SK-N-SH (cell line): ENCODE measurements at regions not wholly inside any gene's neighbourhood (a gene's known extent, or its start where the extent isn't known, plus 50 kb on each side); places are given as distances from the start of the nearest gene placed in this dataset.

ENCODE experiments used
- CTCF ChIA-PET: fragments of 300-600, 350-600 bp; formaldehyde crosslinking; extraction: SDS; loops from one replicate; lab custom pipeline; 2021; lab: Yijun Ruan, JAX
- POLR2A ChIA-PET: fragments of 350-600 bp; sonication (Branson Sonifier 250); formaldehyde crosslinking; extraction: SDS; loops from one replicate; lab custom pipeline; 2020; ENCODE audit warnings: antibody characterized with exemption, inconsistent platforms; lab: Yijun Ruan, JAX
- DNase-seq: peaks from one replicate; pipeline ENCODE4 v3.0.0; 2012
- H2AFZ ChIP-seq: fragments of 200-600 bp; sonication (generic); 2 replicates; pipeline ENCODE4 v1.8.1; 2016; ENCODE audit warnings: antibody characterized with exemption, mild to moderate bottlenecking, low read depth
- H3F3A ChIP-seq: fragments of 200-600 bp; sonication (generic); replicated peaks from 2 replicates; pipeline ENCODE3; 2016; ENCODE audit warnings: antibody characterized with exemption, mild to moderate bottlenecking; ENCODE audit not compliant: insufficient read depth
- H3K27ac ChIP-seq, 2 experiments: fragments of 200-500 bp in 1 of 2; fragments of 200-600 bp in 1 of 2; sonication (Bioruptor generic) in 1 of 2; sonication (generic), shearing (Covaris generic) in 1 of 2; 2 replicates each; pipeline versions ENCODE4 v1.5.1 to v1.6.1; 2014 to 2016; ENCODE audit warnings: low read depth in 2 of 2, inconsistent platforms in 1 of 2, low read length in 1 of 2, mild to moderate bottlenecking in 1 of 2, mixed read lengths in 1 of 2
- H3K27me3 ChIP-seq: fragments of 200-600 bp; sonication (generic), shearing (Covaris generic); 2 replicates; pipeline ENCODE4 v1.6.1; 2016; ENCODE audit warnings: mixed run types; ENCODE audit not compliant: insufficient read depth
- H3K36me3 ChIP-seq, 2 experiments: fragments of 200-500 bp in 1 of 2; fragments of 200-600 bp in 1 of 2; sonication (Bioruptor generic) in 1 of 2; sonication (generic) in 1 of 2; replicated peaks in 1 of 2; 2 replicates each; pipeline versions ENCODE3 to v1.5.1; 2014 to 2016; ENCODE audit warnings: low read length in 1 of 2, mild to moderate bottlenecking in 1 of 2; ENCODE audit not compliant: insufficient read depth in 2 of 2, control insufficient read depth in 1 of 2
- H3K4me1 ChIP-seq, 2 experiments: fragments of 200-500 bp in 1 of 2; fragments of 200-600 bp in 1 of 2; sonication (Bioruptor generic) in 1 of 2; sonication (generic), shearing (Covaris generic) in 1 of 2; 2 replicates each; pipeline versions ENCODE4 v1.5.1 to v1.6.1; 2014 to 2016; ENCODE audit warnings: low read depth in 1 of 2, low read length in 1 of 2, mixed run types in 1 of 2; ENCODE audit not compliant: insufficient read depth in 2 of 2, control insufficient read depth in 1 of 2
- H3K4me2 ChIP-seq: fragments of 200-600 bp; sonication (generic), shearing (Covaris generic); 2 replicates; pipeline ENCODE4 v1.6.1; 2017; ENCODE audit warnings: mixed run types
- H3K4me3 ChIP-seq, 2 experiments: fragments of 200-500 bp in 1 of 2; fragments of 200-600 bp in 1 of 2; sonication (Bioruptor generic) in 1 of 2; sonication (generic), shearing (Covaris generic) in 1 of 2; 2 replicates each; pipeline versions ENCODE4 v1.5.1 to v1.8.1; 2014 to 2016; ENCODE audit warnings: low read depth in 2 of 2, inconsistent platforms in 1 of 2, low read length in 1 of 2, mild to moderate bottlenecking in 1 of 2, mixed read lengths in 1 of 2, moderate library complexity in 1 of 2
- H3K79me2 ChIP-seq: fragments of 200-600 bp; sonication (generic); 2 replicates; pipeline ENCODE4 v1.8.1; 2017; ENCODE audit warnings: mild to moderate bottlenecking; ENCODE audit not compliant: insufficient read depth
- H3K9ac ChIP-seq: fragments of 200-600 bp; sonication (generic); 2 replicates; pipeline ENCODE4 v1.6.1; 2017; ENCODE audit warnings: mixed run types
- H3K9me2 ChIP-seq: fragments of 200-600 bp; sonication (generic); 2 replicates; pipeline ENCODE4 v1.6.1; 2017; ENCODE audit warnings: mixed run types
- H3K9me3 ChIP-seq: fragments of 200-600 bp; sonication (generic); 2 replicates; pipeline ENCODE4 v1.6.1; 2017; ENCODE audit warnings: mixed run types, mild to moderate bottlenecking, moderate library complexity
- H4K20me1 ChIP-seq: fragments of 200-600 bp; sonication (generic); 2 replicates; pipeline ENCODE4 v1.6.1; 2017; ENCODE audit warnings: mild to moderate bottlenecking, mixed run types; ENCODE audit not compliant: insufficient read depth
- CHD2 ChIP-seq: fragments of 150-350 bp; IDR thresholded peaks from 2 replicates; pipeline ENCODE4 v1.6.1; 2018; ENCODE audit warnings: low read length; ENCODE audit not compliant: partially characterized antibody
- ELF1 ChIP-seq: IDR thresholded peaks from 2 replicates; pipeline ENCODE4 v1.4.0; 2012
- EP300 ChIP-seq, 2 experiments: IDR thresholded peaks; 2 replicates each; pipeline versions ENCODE4 v1.4.0 to v1.6.1; 2012; ENCODE audit warnings: borderline replicate concordance in 1 of 2, low read depth in 1 of 2, low read length in 1 of 2
- FOXJ3 ChIP-seq: sonication (generic); formaldehyde crosslinking; IDR thresholded peaks from 2 replicates; pipeline ENCODE4 v1.5.1; 2020; ENCODE audit warnings: mild to moderate bottlenecking, missing genetic modification reagents
- FOXM1 ChIP-seq: IDR thresholded peaks from 2 replicates; pipeline ENCODE4 v1.4.0; 2012; ENCODE audit warnings: low read depth, mild to moderate bottlenecking
- GABPA ChIP-seq: IDR thresholded peaks from 2 replicates; pipeline ENCODE4 v1.4.0; 2012; ENCODE audit warnings: low read depth, mild to moderate bottlenecking
- GATA2 ChIP-seq: sonication (generic); formaldehyde crosslinking; IDR thresholded peaks from 2 replicates; pipeline ENCODE4 v1.5.0; 2020; ENCODE audit warnings: mild to moderate bottlenecking, missing genetic modification reagents
- MEF2A ChIP-seq: IDR thresholded peaks from 2 replicates; pipeline ENCODE4 v1.4.0; 2012; ENCODE audit warnings: low read depth, borderline replicate concordance
- NFIC ChIP-seq: IDR thresholded peaks from 2 replicates; pipeline ENCODE4 v1.4.0; 2012; ENCODE audit warnings: borderline replicate concordance
- NRF1 ChIP-seq: IDR thresholded peaks from 2 replicates; pipeline ENCODE4 v1.6.1; 2012; ENCODE audit warnings: low read depth, mild to moderate bottlenecking, low read length
- POLR2AphosphoS5 ChIP-seq: IDR thresholded peaks from 2 replicates; pipeline ENCODE4 v1.6.1; 2012; ENCODE audit warnings: low read depth, low read length
- RCOR1 ChIP-seq: fragments of 150-350 bp; IDR thresholded peaks from 2 replicates; pipeline ENCODE4 v1.6.1; 2017; ENCODE audit warnings: antibody characterized with exemption, low read length
- RXRA ChIP-seq: IDR thresholded peaks from 2 replicates; pipeline ENCODE4 v1.4.0; 2012; ENCODE audit warnings: low read depth, mild to moderate bottlenecking, borderline replicate concordance
- SMC3 ChIP-seq: IDR thresholded peaks from 2 replicates; pipeline ENCODE4 v1.6.1; 2012; ENCODE audit warnings: low read depth, low read length, improper control_type of control experiment
- TEAD4 ChIP-seq: IDR thresholded peaks from 2 replicates; pipeline ENCODE4 v1.4.0; 2012; ENCODE audit warnings: mild to moderate bottlenecking, borderline replicate concordance; ENCODE audit not compliant: insufficient read depth
- YY1 ChIP-seq: IDR thresholded peaks from 2 replicates; pipeline ENCODE4 v1.4.0; 2012; ENCODE audit warnings: low read depth, mild to moderate bottlenecking
- WGBS: methylation state at CpG from one replicate; pipeline ENCODE4 v1.1.6; 2017; ENCODE audit warnings: low lambda C conversion rate; 5-methylcytosine and 5-hydroxymethylcytosine counted together
- TF ChIP-seq, protein P1 (sequence below): fragments of 150-350 bp; IDR thresholded peaks from 2 replicates; pipeline ENCODE4 v1.6.1; 2016; ENCODE audit warnings: mild to moderate bottlenecking, low read depth, low read length
- TF ChIP-seq, protein P2 (sequence below): fragments of 200-600 bp; sonication (generic); IDR thresholded peaks from 2 replicates; pipeline ENCODE4 v1.6.1; 2017; ENCODE audit warnings: antibody characterized with exemption, mild to moderate bottlenecking, moderate library complexity
- TF ChIP-seq, protein P3 (sequence below): fragments of 150-350 bp; IDR thresholded peaks from 2 replicates; pipeline ENCODE4 v1.6.1; 2017; ENCODE audit warnings: antibody characterized with exemption, low read length, low read depth, borderline replicate concordance
- TF ChIP-seq, protein P4 (sequence below): IDR thresholded peaks from 2 replicates; pipeline ENCODE4 v1.4.0; 2012; ENCODE audit warnings: low read depth, borderline replicate concordance

DNA sequence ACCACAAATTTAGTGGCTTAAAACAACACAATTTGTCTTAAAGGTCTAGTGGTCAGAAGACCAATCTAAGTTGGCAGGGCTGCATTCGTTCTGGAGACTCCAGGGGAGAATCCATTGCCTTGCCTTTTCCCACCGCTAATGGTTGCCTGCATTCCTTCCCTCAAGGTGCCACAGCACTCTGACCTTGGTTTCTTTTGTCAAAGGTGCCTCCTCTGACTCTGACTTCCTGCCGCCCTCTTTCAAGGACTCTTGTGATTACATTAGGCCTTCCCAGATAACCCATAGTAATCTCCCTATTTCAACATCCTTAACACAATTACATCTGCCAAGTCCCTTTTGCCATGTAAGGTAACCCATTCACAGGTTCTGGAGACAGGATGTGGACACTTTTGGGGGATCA is 145.3 kb downstream of the S1PR1 start:
- 41% methylated on average over 3 of the region's 3 CpGs for WGBS
- Histone ChIP-seq H4K20me1 (no peaks in the 10 kb centered on the region), H3K4me3 (no peak overlapping the region), H3K79me2 (no peaks in the 10 kb centered on the region), H3K27ac (no peak overlapping the region), H3K27me3 (no peaks in the 10 kb centered on the region; the same call in 1 of the 2 replicates), H3K36me3 (no peaks in the 10 kb centered on the region), H3K4me2 (no peak overlapping the region), H3F3A (no peaks in the 10 kb centered on the region), H3K9ac (no peak overlapping the region), H3K9me2 (no peaks in the 10 kb centered on the region), H3K4me1 (peaks cover 0 to 2% of the 10 kb centered on the region in 2 experiments; a peak in 1 of 4 replicates), H3K9me3 (no peaks in the 10 kb centered on the region), H2AFZ (no peak overlapping the region)
- POLR2A ChIA-PET: no interaction called here
- TF ChIP-seq POLR2AphosphoS5 (no peak), CHD2 (no peak), GATA2 (CRISPR knock-in tag) (no peak), ELF1 (no peak), RCOR1 (no peak), FOXJ3 (CRISPR knock-in tag) (no peak), YY1 (no peak)
- TF ChIP-seq, protein P1, sequence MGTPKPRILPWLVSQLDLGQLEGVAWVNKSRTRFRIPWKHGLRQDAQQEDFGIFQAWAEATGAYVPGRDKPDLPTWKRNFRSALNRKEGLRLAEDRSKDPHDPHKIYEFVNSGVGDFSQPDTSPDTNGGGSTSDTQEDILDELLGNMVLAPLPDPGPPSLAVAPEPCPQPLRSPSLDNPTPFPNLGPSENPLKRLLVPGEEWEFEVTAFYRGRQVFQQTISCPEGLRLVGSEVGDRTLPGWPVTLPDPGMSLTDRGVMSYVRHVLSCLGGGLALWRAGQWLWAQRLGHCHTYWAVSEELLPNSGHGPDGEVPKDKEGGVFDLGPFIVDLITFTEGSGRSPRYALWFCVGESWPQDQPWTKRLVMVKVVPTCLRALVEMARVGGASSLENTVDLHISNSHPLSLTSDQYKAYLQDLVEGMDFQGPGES: no peak
- TF ChIP-seq, protein P2, sequence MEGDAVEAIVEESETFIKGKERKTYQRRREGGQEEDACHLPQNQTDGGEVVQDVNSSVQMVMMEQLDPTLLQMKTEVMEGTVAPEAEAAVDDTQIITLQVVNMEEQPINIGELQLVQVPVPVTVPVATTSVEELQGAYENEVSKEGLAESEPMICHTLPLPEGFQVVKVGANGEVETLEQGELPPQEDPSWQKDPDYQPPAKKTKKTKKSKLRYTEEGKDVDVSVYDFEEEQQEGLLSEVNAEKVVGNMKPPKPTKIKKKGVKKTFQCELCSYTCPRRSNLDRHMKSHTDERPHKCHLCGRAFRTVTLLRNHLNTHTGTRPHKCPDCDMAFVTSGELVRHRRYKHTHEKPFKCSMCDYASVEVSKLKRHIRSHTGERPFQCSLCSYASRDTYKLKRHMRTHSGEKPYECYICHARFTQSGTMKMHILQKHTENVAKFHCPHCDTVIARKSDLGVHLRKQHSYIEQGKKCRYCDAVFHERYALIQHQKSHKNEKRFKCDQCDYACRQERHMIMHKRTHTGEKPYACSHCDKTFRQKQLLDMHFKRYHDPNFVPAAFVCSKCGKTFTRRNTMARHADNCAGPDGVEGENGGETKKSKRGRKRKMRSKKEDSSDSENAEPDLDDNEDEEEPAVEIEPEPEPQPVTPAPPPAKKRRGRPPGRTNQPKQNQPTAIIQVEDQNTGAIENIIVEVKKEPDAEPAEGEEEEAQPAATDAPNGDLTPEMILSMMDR: no peak
- CTCF ChIA-PET: interaction anchor here (1.1 to 1.5 kb wide), 2 partner anchors 12 to 926 kb away, joined by 3 to 4 read pairs; no protein-coding TSS in a partner anchor
- DNase-seq: no peak

DNA sequence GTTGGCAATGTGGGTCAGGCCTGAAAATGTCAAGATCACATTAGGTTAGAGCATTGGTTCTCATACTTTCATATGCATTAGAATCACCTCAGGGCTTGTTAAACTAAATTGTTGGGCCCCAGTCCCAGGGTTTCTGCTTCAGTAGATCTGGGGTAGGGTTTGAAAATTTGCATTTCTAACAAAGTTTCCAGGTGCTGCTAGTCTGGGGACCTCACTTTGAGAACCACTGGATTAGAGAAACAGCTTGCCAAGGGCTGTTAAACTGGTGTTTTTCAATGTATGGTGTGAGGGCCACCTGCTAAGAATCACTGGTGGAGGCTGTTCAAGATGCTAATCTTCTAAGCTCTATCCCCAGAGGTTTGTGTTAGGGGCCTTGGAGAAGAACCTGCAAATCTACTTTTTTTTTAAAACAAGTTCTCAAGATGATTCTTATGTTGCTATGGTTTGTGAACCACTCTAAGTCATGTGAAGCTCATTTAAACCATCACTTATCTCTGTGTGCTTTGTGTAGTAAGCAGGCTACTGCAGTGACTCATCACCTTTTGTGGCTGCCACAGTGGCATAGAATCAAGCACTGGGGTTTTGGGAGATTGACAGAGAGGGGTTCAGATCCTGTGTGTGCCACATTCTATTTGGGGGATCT is 152.2 kb downstream of the S1PR1 start:
- Histone ChIP-seq H3K36me3 (no peaks in the 10 kb centered on the region), H3K27ac (no peak overlapping the region), H3K9me2 (no peaks in the 10 kb centered on the region), H3F3A (no peaks in the 10 kb centered on the region), H3K4me1 (no peaks in the 10 kb centered on the region), H3K9me3 (no peaks in the 10 kb centered on the region), H3K79me2 (no peaks in the 10 kb centered on the region), H3K9ac (no peak overlapping the region), H3K4me3 (no peak overlapping the region), H4K20me1 (no peaks in the 10 kb centered on the region), H3K27me3 (no peaks in the 10 kb centered on the region), H2AFZ (no peak overlapping the region), H3K4me2 (no peak overlapping the region)
- ChIA-PET POLR2A (no interaction called here), CTCF (no interaction called here)
- DNase-seq: no peak
- TF ChIP-seq MEF2A (no peak), NFIC (no peak), NRF1 (no peak), GABPA (no peak), RXRA (no peak), EP300 (IDR thresholded peaks at IDR 0.05; ENCODE audit: borderline replicate concordance in 1 of 2, low read depth in 1 of 2, low read length in 1 of 2) (no peak), FOXM1 (no peak), SMC3 (no peak), TEAD4 (no peak), GATA2 (CRISPR knock-in tag) (no peak), YY1 (no peak)
- TF ChIP-seq, protein P2: no peak
- TF ChIP-seq, protein P3, sequence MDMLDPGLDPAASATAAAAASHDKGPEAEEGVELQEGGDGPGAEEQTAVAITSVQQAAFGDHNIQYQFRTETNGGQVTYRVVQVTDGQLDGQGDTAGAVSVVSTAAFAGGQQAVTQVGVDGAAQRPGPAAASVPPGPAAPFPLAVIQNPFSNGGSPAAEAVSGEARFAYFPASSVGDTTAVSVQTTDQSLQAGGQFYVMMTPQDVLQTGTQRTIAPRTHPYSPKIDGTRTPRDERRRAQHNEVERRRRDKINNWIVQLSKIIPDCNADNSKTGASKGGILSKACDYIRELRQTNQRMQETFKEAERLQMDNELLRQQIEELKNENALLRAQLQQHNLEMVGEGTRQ: no peak
- TF ChIP-seq, protein P4, sequence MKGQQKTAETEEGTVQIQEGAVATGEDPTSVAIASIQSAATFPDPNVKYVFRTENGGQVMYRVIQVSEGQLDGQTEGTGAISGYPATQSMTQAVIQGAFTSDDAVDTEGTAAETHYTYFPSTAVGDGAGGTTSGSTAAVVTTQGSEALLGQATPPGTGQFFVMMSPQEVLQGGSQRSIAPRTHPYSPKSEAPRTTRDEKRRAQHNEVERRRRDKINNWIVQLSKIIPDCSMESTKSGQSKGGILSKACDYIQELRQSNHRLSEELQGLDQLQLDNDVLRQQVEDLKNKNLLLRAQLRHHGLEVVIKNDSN: no peak
- TF ChIP-seq, protein P1: no peak
